B cell (primary cell): ENCODE measurements at regions not wholly inside any gene's neighbourhood (a gene's known extent, or its start where the extent isn't known, plus 50 kb on each side); places are given as distances from the start of the nearest gene placed in this dataset.

Source experiments
- ATAC-seq: fragments of 200-7000 bp; cut with Tn5 transposase; one replicate; pipeline ENCODE4 v1.10.0; 2021; ENCODE audit warnings: low read depth, mild to moderate bottlenecking, moderate number of reproducible peaks, moderate library complexity
- CTCF ChIA-PET: fragments of 350-600 bp; sonication (Branson Sonifier 250); formaldehyde crosslinking; loops from one replicate; lab custom pipeline; 2021; ENCODE audit warnings: antibody characterized with exemption, inconsistent platforms; lab: Charles Lee
- POLR2A ChIA-PET: fragments of 350-600 bp; sonication (Branson Sonifier 250); formaldehyde crosslinking; loops from one replicate; lab custom pipeline; 2021; ENCODE audit warnings: antibody characterized with exemption; lab: Charles Lee
- DNase-seq: peaks from one replicate; pipeline ENCODE4 v3.0.0; 2013
- H2AFZ ChIP-seq: 2 replicates; pipeline ENCODE4 v1.6.1; 2012; ENCODE audit warnings: mild to moderate bottlenecking, low read depth, low read length; ENCODE audit not compliant: insufficient read depth, poor library complexity, severe bottlenecking
- H3K27ac ChIP-seq, 2 donors: 1 replicate in 1 of 2; 2 replicates in 1 of 2; pipeline ENCODE4 v1.5.1; 2012 to 2013; ENCODE audit warnings: low read length in 2 of 2, mild to moderate bottlenecking in 2 of 2, moderate library complexity in 1 of 2
- H3K27me3 ChIP-seq, 4 experiments: fragments of 200-600 bp in 1 of 4; sonication (generic) in 1 of 4; replicated peaks in 1 of 4; 1 replicate in 2 of 4; 2 replicates in 2 of 4; pipeline versions ENCODE4 v1.6.1 to v1.7.0; 2013 to 2016; ENCODE audit warnings: low read length in 3 of 4, mild to moderate bottlenecking in 2 of 4, mixed read lengths in 1 of 4, moderate library complexity in 1 of 4; ENCODE audit not compliant: insufficient read depth in 4 of 4, control insufficient read depth in 3 of 4; ENCODE audit errors: control extremely low read depth in 1 of 4
- H3K36me3 ChIP-seq, 2 experiments: replicated peaks in 1 of 2; 1 replicate in 1 of 2; 2 replicates in 1 of 2; pipeline versions ENCODE4 v1.6.1 to v1.7.1; 2013; ENCODE audit warnings: low read length in 1 of 2; ENCODE audit not compliant: insufficient read depth in 2 of 2, control insufficient read depth in 1 of 2; ENCODE audit errors: control extremely low read depth in 1 of 2, extremely low read depth in 1 of 2
- H3K4me1 ChIP-seq, 2 donors: fragments of 200-600 bp in 1 of 2; sonication (generic) in 1 of 2; 1 replicate in 1 of 2; 2 replicates in 1 of 2; pipeline versions ENCODE4 v1.5.1 to v1.6.1; 2013 to 2017; ENCODE audit warnings: low read length in 2 of 2; ENCODE audit not compliant: control insufficient read depth in 2 of 2, insufficient read depth in 2 of 2
- H3K4me2 ChIP-seq: replicated peaks from 2 replicates; pipeline ENCODE3; 2012; ENCODE audit warnings: mild to moderate bottlenecking, low read depth, low read length; ENCODE audit not compliant: poor library complexity, severe bottlenecking
- H3K4me3 ChIP-seq, 5 experiments: fragments of 200-600 bp in 1 of 5; sonication (generic) in 1 of 5; 1 replicate in 3 of 5; 2 replicates in 2 of 5; pipeline versions ENCODE4 v1.5.1 to v1.7.0; 2011 to 2016; ENCODE audit warnings: low read length in 4 of 5, mild to moderate bottlenecking in 4 of 5, low read depth in 2 of 5, control low read depth in 1 of 5, moderate library complexity in 1 of 5; ENCODE audit not compliant: insufficient read depth in 1 of 5; ENCODE audit errors: control extremely low read depth in 1 of 5, extremely low read depth in 1 of 5
- H3K79me2 ChIP-seq: fragments of 200-600 bp; sonication (generic); one replicate; pipeline ENCODE4 v1.6.0; 2016; ENCODE audit warnings: low read length; ENCODE audit not compliant: control insufficient read depth, insufficient read depth
- H3K9ac ChIP-seq: fragments of 200-600 bp; sonication (generic); 2 replicates; pipeline ENCODE4 v1.6.1; 2017; ENCODE audit warnings: mild to moderate bottlenecking, low read length, moderate library complexity
- H3K9me3 ChIP-seq, 3 donors: one replicate each; pipeline versions ENCODE4 v1.6.1 to v1.7.1; 2013; ENCODE audit warnings: low read length in 2 of 3; ENCODE audit not compliant: control insufficient read depth in 2 of 3, insufficient read depth in 1 of 3; ENCODE audit errors: control extremely low read depth in 1 of 3
- H4K20me1 ChIP-seq: 2 replicates; pipeline ENCODE4 v1.6.0; 2012; ENCODE audit warnings: mild to moderate bottlenecking, low read length; ENCODE audit not compliant: insufficient read depth, control insufficient read depth, poor library complexity, severe bottlenecking
- H3K27ac Mint-ChIP-seq: one replicate; pipeline ENCODE4 v1.8.0; 2021; ENCODE audit warnings: mixed read lengths
- H3K27me3 Mint-ChIP-seq: one replicate; pipeline ENCODE4 v1.8.0; 2021; ENCODE audit warnings: mixed read lengths
- H3K4me1 Mint-ChIP-seq: one replicate; pipeline ENCODE4 v1.8.0; 2021; ENCODE audit warnings: mixed read lengths
- H3K4me3 Mint-ChIP-seq: one replicate; pipeline ENCODE4 v1.8.0; 2021; ENCODE audit warnings: mixed read lengths
- H3K9me3 Mint-ChIP-seq: one replicate; pipeline ENCODE4 v1.8.0; 2022; ENCODE audit warnings: mixed read lengths; ENCODE audit not compliant: insufficient read depth
- CTCF ChIP-seq: fragments of 200-600 bp; IDR thresholded peaks from one replicate; pipeline ENCODE4 v1.8.0; 2022; ENCODE audit warnings: antibody characterized with exemption, mild to moderate bottlenecking
- EZH2 ChIP-seq: IDR thresholded peaks from 2 replicates; pipeline ENCODE4 v1.6.1; 2012; ENCODE audit warnings: borderline replicate concordance, low read depth, mild to moderate bottlenecking, moderate library complexity, low read length; ENCODE audit not compliant: insufficient read depth, poor library complexity, severe bottlenecking
- whole genome bisulfite sequencing: methylation state at CpG from one replicate; pipeline ENCODE4 v1.1.5; 2013; ENCODE audit warnings: missing lambda C conversion rate; ENCODE audit not compliant: insufficient coverage; 5-methylcytosine and 5-hydroxymethylcytosine counted together
- intact Hi-C: fragments of 100-400 bp; cut with micrococcal nuclease; formaldehyde crosslinking; loops from one replicate; pipeline ENCODE4 v1.10.0; 2022

- CTCF ChIA-PET: no interaction called here
- no peak overlapping the region for H3K27ac Mint-ChIP-seq
- no peaks in the 10 kb centered on the region for H3K79me2 ChIP-seq
- WGBS: 50% methylated on average over 1 of the region's 3 CpGs
- H3K4me1 Mint-ChIP-seq: no peaks in the 10 kb centered on the region
- H4K20me1 ChIP-seq: no peaks in the 10 kb centered on the region
- no peak for ATAC-seq
- H3K9me3 Mint-ChIP-seq: no peaks in the 10 kb centered on the region
- peaks cover 7% of the 10 kb centered on the region for H3K27me3 Mint-ChIP-seq
- no peaks in the 10 kb centered on the region for H3K4me1 ChIP-seq
- intact Hi-C loops: no loop called here
- no peak overlapping the region for H3K9ac ChIP-seq
- H3K27ac ChIP-seq: no peak overlapping the region
- no peaks in the 10 kb centered on the region for H3K27me3 ChIP-seq
- H3K4me2 ChIP-seq: no peak overlapping the region
- H2AFZ ChIP-seq: no peak overlapping the region
- no peak overlapping the region for H3K4me3 ChIP-seq
- no peak overlapping the region for H3K4me3 Mint-ChIP-seq
- TF ChIP-seq CTCF: no peak
- no peak for TF ChIP-seq EZH2
- no peaks in the 10 kb centered on the region for H3K36me3 ChIP-seq
- no peaks in the 10 kb centered on the region for H3K9me3 ChIP-seq
- DNase-seq: no peak
- POLR2A ChIA-PET: no interaction called here
Observed at GRCh38 chr2:7774481-7774880, 857.3 kb downstream of the RNF144A start.

- no peaks in the 10 kb centered on the region for H4K20me1 ChIP-seq
- H3K27me3 ChIP-seq: no peaks in the 10 kb centered on the region
- no peaks in the 10 kb centered on the region for H3K4me1 ChIP-seq
- no peaks in the 10 kb centered on the region for H3K36me3 ChIP-seq
- H3K9ac ChIP-seq: no peak overlapping the region
- H3K9me3 ChIP-seq: no peaks in the 10 kb centered on the region
- TF ChIP-seq EZH2: no peak
- TF ChIP-seq CTCF: no peak
- ATAC-seq (no peak), DNase-seq (no peak)
- H2AFZ ChIP-seq: no peak overlapping the region
- Mint-ChIP-seq H3K27me3 (peaks cover 4% of the 10 kb centered on the region), H3K27ac (no peak overlapping the region), H3K9me3 (no peaks in the 10 kb centered on the region), H3K4me3 (no peak overlapping the region), H3K4me1 (no peaks in the 10 kb centered on the region)
- ChIA-PET CTCF (no interaction called here), POLR2A (no interaction called here)
- H3K4me2 ChIP-seq: no peak overlapping the region
- no peak overlapping the region for H3K27ac ChIP-seq
- no peaks in the 10 kb centered on the region for H3K79me2 ChIP-seq
- intact Hi-C loops: no loop called here
- H3K4me3 ChIP-seq: no peak overlapping the region
- 92% methylated on average over 2 of the region's 3 CpGs for WGBS
Observed at GRCh38 chr2:7777668-7778067, 860.5 kb downstream of the RNF144A start.
